OCI-LY1 (cell line): ENCODE measurements at regions not wholly inside any gene's neighbourhood (a gene's known extent, or its start where the extent isn't known, plus 50 kb on each side); places are given as distances from the start of the nearest gene placed in this dataset.

ENCODE experiments used
- H2AFZ ChIP-seq: fragments of 200-600 bp; sonication (generic), shearing (Covaris generic); 2 replicates; pipeline ENCODE4 v1.6.0; 2014; ENCODE audit warnings: antibody characterized with exemption, mild to moderate bottlenecking, low read length
- H3F3A ChIP-seq: fragments of 200-600 bp; sonication (generic), shearing (Covaris generic); 2 replicates; pipeline ENCODE4 v1.6.0; 2014; ENCODE audit warnings: mild to moderate bottlenecking, antibody characterized with exemption, low read length, moderate library complexity; ENCODE audit not compliant: insufficient read depth
- H3K27ac ChIP-seq: fragments of 200-600 bp; sonication (generic); 2 replicates; pipeline ENCODE4 v1.5.1; 2014; ENCODE audit warnings: low read length, mixed run types, mild to moderate bottlenecking, low read depth; ENCODE audit not compliant: poor library complexity, severe bottlenecking
- H3K27me3 ChIP-seq: fragments of 200-600 bp; sonication (generic); 2 replicates; pipeline ENCODE4 v1.6.0; 2014; ENCODE audit warnings: antibody characterized with exemption, mild to moderate bottlenecking, low read length, moderate library complexity; ENCODE audit not compliant: insufficient read depth
- H3K36me3 ChIP-seq: fragments of 200-600 bp; sonication (generic); 2 replicates; pipeline ENCODE4 v1.6.1; 2014; ENCODE audit warnings: mild to moderate bottlenecking, antibody characterized with exemption, low read length, moderate library complexity, mixed read lengths; ENCODE audit not compliant: insufficient read depth
- H3K4me1 ChIP-seq: fragments of 200-600 bp; sonication (generic); 2 replicates; pipeline ENCODE4 v1.5.1; 2014; ENCODE audit warnings: mild to moderate bottlenecking, low read length, moderate library complexity; ENCODE audit not compliant: insufficient read depth, severe bottlenecking
- H3K4me2 ChIP-seq: fragments of 200-600 bp; sonication (generic), shearing (Covaris generic); 2 replicates; pipeline ENCODE4 v1.6.1; 2014; ENCODE audit warnings: low read length
- H3K4me3 ChIP-seq: fragments of 200-600 bp; sonication (generic); 2 replicates; pipeline ENCODE4 v1.5.1; 2014; ENCODE audit warnings: low read length, low read depth, mild to moderate bottlenecking, mixed read lengths; ENCODE audit not compliant: poor library complexity, severe bottlenecking
- H3K79me2 ChIP-seq: fragments of 200-600 bp; shearing (Covaris generic); 2 replicates; pipeline ENCODE4 v1.6.1; 2016; ENCODE audit warnings: mixed run types, low read length, mixed read lengths; ENCODE audit not compliant: insufficient read depth
- H3K9ac ChIP-seq: fragments of 200-600 bp; sonication (generic), shearing (Covaris generic); 2 replicates; pipeline ENCODE4 v1.6.1; 2014; ENCODE audit warnings: mild to moderate bottlenecking, low read length, mixed read lengths
- H3K9me2 ChIP-seq: fragments of 200-600 bp; sonication (generic), shearing (Covaris generic); 2 replicates; pipeline ENCODE4 v1.6.1; 2014; ENCODE audit warnings: low read depth, mild to moderate bottlenecking, low read length, mixed read lengths
- H3K9me3 ChIP-seq: fragments of 200-600 bp; shearing (Covaris generic); 2 replicates; pipeline ENCODE4 v1.6.1; 2014; ENCODE audit warnings: low read length, mixed read lengths
- H4K20me1 ChIP-seq: fragments of 200-600 bp; sonication (generic), shearing (Covaris generic); 2 replicates; pipeline ENCODE4 v1.6.0; 2016; ENCODE audit warnings: mild to moderate bottlenecking, low read length; ENCODE audit not compliant: insufficient read depth
- EZH2 ChIP-seq: fragments of 200-600 bp; sonication (generic), shearing (Covaris generic); IDR thresholded peaks from 2 replicates; pipeline ENCODE4 v1.8.0; 2017; ENCODE audit warnings: borderline replicate concordance, mixed run types, mild to moderate bottlenecking, antibody characterized with exemption, low read length, moderate library complexity, mixed read lengths
- TF ChIP-seq, protein P1 (sequence below): fragments of 200-600 bp; sonication (generic), shearing (Covaris generic); IDR thresholded peaks from 2 replicates; pipeline ENCODE4 v1.5.1; 2017; ENCODE audit warnings: mild to moderate bottlenecking, antibody characterized with exemption, low read length, moderate library complexity, mixed read lengths

DNA sequence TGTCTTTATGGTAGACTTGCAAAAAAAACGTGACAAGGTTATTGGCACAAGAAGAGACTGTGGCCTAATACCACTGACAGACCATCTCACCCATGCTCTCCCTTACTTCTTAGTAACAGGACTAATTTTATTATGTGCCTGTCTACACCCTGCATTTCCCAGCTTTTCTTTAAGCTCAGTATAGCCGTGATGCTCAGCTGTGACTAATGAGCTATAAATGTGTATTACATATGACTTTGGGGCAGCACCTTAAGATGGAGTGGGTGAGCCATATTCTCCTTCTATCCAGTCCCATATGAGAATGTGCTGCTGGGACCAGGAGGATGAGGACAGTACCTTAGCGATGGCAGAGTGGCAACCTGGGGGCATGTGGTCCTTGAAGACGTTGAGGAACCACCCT is 293.5 kb downstream of the RNF144A start:
- no peaks in the 10 kb centered on the region for H3K9me2 ChIP-seq
- H3K4me2 ChIP-seq: no peak overlapping the region
- no peak overlapping the region for H3K9ac ChIP-seq
- no peaks in the 10 kb centered on the region for H3K36me3 ChIP-seq
- no peaks in the 10 kb centered on the region for H3K9me3 ChIP-seq
- H3K79me2 ChIP-seq: no peaks in the 10 kb centered on the region
- H2AFZ ChIP-seq: no peak overlapping the region
- H3K27ac ChIP-seq: no peak overlapping the region
- no peaks in the 10 kb centered on the region for H3K27me3 ChIP-seq
- TF ChIP-seq, protein P1, sequence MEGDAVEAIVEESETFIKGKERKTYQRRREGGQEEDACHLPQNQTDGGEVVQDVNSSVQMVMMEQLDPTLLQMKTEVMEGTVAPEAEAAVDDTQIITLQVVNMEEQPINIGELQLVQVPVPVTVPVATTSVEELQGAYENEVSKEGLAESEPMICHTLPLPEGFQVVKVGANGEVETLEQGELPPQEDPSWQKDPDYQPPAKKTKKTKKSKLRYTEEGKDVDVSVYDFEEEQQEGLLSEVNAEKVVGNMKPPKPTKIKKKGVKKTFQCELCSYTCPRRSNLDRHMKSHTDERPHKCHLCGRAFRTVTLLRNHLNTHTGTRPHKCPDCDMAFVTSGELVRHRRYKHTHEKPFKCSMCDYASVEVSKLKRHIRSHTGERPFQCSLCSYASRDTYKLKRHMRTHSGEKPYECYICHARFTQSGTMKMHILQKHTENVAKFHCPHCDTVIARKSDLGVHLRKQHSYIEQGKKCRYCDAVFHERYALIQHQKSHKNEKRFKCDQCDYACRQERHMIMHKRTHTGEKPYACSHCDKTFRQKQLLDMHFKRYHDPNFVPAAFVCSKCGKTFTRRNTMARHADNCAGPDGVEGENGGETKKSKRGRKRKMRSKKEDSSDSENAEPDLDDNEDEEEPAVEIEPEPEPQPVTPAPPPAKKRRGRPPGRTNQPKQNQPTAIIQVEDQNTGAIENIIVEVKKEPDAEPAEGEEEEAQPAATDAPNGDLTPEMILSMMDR: no peak
- TF ChIP-seq EZH2: no peak
- no peaks in the 10 kb centered on the region for H4K20me1 ChIP-seq
- no peak overlapping the region for H3K4me3 ChIP-seq
- no peaks in the 10 kb centered on the region for H3F3A ChIP-seq
- H3K4me1 ChIP-seq: no peaks in the 10 kb centered on the region

DNA sequence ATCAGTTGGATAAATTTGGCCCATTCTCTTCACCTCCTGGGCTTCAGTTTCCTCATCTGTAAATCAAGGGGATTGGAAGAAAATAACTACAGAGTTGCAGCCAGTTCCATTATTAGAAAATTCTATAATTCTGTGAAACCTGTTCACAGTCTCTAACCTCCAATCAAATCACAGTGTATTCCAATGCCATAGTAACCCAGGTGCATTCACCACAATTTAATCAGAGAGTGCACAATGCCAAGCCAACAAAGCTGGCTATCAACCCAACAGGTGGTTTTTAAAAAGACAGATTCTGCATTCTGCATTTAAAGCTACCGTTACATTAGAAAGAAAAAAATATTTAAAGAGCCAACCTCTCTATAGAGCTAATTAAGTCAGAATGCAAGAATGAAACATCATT is 308.6 kb downstream of the RNF144A start:
- H3F3A ChIP-seq: no peaks in the 10 kb centered on the region
- H3K79me2 ChIP-seq: no peaks in the 10 kb centered on the region
- no peaks in the 10 kb centered on the region for H3K9me3 ChIP-seq
- no peak overlapping the region for H2AFZ ChIP-seq
- no peaks in the 10 kb centered on the region for H4K20me1 ChIP-seq
- no peak overlapping the region for H3K4me2 ChIP-seq
- H3K36me3 ChIP-seq: no peaks in the 10 kb centered on the region
- H3K4me3 ChIP-seq: no peak overlapping the region
- no peak overlapping the region for H3K9ac ChIP-seq
- no peak overlapping the region for H3K27ac ChIP-seq
- H3K9me2 ChIP-seq: no peaks in the 10 kb centered on the region
- no peaks in the 10 kb centered on the region for H3K4me1 ChIP-seq
- TF ChIP-seq, protein P1: no peak
- TF ChIP-seq EZH2: no peak
- H3K27me3 ChIP-seq: no peaks in the 10 kb centered on the region

DNA sequence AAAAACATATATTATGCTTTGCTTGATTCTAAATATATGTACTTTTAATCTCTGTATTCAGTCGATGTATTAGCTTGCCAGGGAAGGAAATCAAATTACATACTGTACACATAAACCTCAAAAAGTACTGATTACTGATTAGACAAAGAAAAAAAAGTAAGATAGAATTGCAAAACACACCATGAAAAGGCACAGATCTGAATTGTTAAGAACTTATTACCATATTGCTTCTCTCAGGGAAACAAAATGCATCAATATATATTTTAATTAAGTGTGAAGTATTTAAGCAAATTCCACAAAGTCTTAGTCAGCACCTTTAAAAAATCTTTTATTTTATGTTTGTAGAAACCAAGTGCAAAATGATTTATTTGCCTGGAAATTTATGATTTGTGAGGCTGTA is 309.3 kb downstream of the RNF144A start:
- H3K4me1 ChIP-seq: no peaks in the 10 kb centered on the region
- no peaks in the 10 kb centered on the region for H4K20me1 ChIP-seq
- H3K4me2 ChIP-seq: no peak overlapping the region
- H3K4me3 ChIP-seq: no peak overlapping the region
- H3F3A ChIP-seq: no peaks in the 10 kb centered on the region
- no peaks in the 10 kb centered on the region for H3K27me3 ChIP-seq
- H3K79me2 ChIP-seq: no peaks in the 10 kb centered on the region
- no peaks in the 10 kb centered on the region for H3K9me2 ChIP-seq
- H3K27ac ChIP-seq: no peak overlapping the region
- no peak for TF ChIP-seq EZH2
- H2AFZ ChIP-seq: no peak overlapping the region
- H3K9ac ChIP-seq: no peak overlapping the region
- no peaks in the 10 kb centered on the region for H3K36me3 ChIP-seq
- no peaks in the 10 kb centered on the region for H3K9me3 ChIP-seq

DNA sequence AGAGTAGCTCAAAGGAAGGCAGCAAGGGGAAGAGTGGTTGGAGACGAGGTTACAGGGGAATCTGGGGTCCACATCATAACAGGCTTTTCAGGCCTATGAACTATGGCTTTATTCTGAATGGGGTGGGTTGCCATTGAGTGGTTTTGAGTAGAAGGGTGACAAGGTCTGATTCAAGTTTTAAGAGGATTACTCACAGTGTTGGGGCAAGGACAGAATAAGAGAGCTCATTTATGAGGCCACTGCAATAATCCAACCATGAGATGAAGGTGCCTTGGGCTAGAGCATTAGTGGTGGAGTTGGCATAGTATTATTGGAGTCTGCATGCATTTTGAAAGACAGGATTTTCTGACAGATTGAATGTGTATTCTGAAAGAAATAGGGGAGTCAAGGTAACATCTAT is 315.9 kb downstream of the RNF144A start:
- no peaks in the 10 kb centered on the region for H3K9me3 ChIP-seq
- H3K4me2 ChIP-seq: no peak overlapping the region
- no peaks in the 10 kb centered on the region for H3K36me3 ChIP-seq
- no peaks in the 10 kb centered on the region for H3K79me2 ChIP-seq
- H3K27me3 ChIP-seq: no peaks in the 10 kb centered on the region
- H3K9me2 ChIP-seq: no peaks in the 10 kb centered on the region
- no peaks in the 10 kb centered on the region for H3F3A ChIP-seq
- H3K9ac ChIP-seq: no peak overlapping the region
- no peaks in the 10 kb centered on the region for H4K20me1 ChIP-seq
- no peak overlapping the region for H2AFZ ChIP-seq
- H3K4me1 ChIP-seq: no peaks in the 10 kb centered on the region
- H3K4me3 ChIP-seq: no peak overlapping the region
- TF ChIP-seq EZH2: no peak
- TF ChIP-seq, protein P1: no peak
- no peak overlapping the region for H3K27ac ChIP-seq
